ENCODE measurements at regions not wholly inside any gene's neighbourhood (a gene's known extent, or its start where the extent isn't known, plus 50 kb on each side); places are given as distances from the start of the nearest gene placed in this dataset.

DNA sequence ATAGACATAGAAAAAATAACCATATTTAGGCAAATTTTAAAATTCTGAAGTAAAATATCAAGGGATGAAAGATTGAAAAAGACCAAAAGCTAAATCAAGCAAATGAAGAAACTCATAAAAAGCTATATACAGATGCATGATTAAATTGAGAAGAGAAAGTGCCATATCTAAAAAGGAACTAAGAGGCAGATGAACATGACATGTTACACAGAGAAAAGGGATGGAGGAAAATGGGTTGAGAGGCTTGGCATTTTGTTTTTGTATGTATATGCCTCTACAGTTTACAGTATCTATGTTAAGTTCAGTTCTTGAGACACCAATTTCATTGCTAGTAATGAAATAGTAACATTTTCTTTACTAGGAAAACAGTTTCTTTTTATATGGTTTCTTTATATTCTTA lies 1507.4 kb upstream of the SPRY2 start:
- Histone ChIP-seq H4K91ac (ENCODE audit: low read depth, low read length, poor library complexity) (no peak overlapping the region), H2BK15ac (ENCODE audit: low read length) (no peak overlapping the region), H3K14ac (ENCODE audit: low read length) (no peak overlapping the region), H2AFZ (ENCODE audit: low read length) (no peak overlapping the region), H3K4me3 (ENCODE audit: low read length in 2 of 2) (no peak overlapping the region), H3K36me3 (replicated peaks in 1 of 2; ENCODE audit: control insufficient read depth in 2 of 2, insufficient read depth in 2 of 2, low read length in 2 of 2) (no peaks in the 10 kb centered on the region), H3K4me2 (ENCODE audit: insufficient read depth, low read length, poor library complexity, severe bottlenecking) (no peak overlapping the region), H2BK12ac (ENCODE audit: low read length) (no peak overlapping the region), H3K18ac (ENCODE audit: low read length) (no peak overlapping the region), H3K9me3 (replicated peaks in 1 of 2; ENCODE audit: control insufficient read depth in 2 of 2, insufficient read depth in 1 of 2, low read depth in 1 of 2, low read length in 2 of 2) (no peaks in the 10 kb centered on the region), H3K4ac (ENCODE audit: low read length) (no peak overlapping the region), H2BK5ac (ENCODE audit: low read length) (no peak overlapping the region), H3K79me1 (ENCODE audit: low read depth, low read length) (no peaks in the 10 kb centered on the region), H4K8ac (ENCODE audit: low read depth, low read length) (no peak overlapping the region), H2AK5ac (ENCODE audit: low read depth, low read length) (no peak overlapping the region), H3K27ac (replicated peaks; ENCODE audit: low read length) (no peak overlapping the region), H3K9ac (ENCODE audit: low read depth, low read length, poor library complexity) (no peak overlapping the region), H3K27me3 (ENCODE audit: control insufficient read depth in 3 of 3, insufficient read depth in 3 of 3, low read depth in 1 of 3, low read length in 3 of 3) (no peaks in the 10 kb centered on the region), H3K23ac (ENCODE audit: low read depth, low read length, poor library complexity) (no peak overlapping the region), H2BK120ac (ENCODE audit: low read depth, low read length) (no peak overlapping the region), H3K4me1 (ENCODE audit: control insufficient read depth in 2 of 2, insufficient read depth in 1 of 2, low read depth in 1 of 2, low read length in 2 of 2) (no peaks in the 10 kb centered on the region)
- DNase-seq (ENCODE audit: low spot score): no peak

DNA sequence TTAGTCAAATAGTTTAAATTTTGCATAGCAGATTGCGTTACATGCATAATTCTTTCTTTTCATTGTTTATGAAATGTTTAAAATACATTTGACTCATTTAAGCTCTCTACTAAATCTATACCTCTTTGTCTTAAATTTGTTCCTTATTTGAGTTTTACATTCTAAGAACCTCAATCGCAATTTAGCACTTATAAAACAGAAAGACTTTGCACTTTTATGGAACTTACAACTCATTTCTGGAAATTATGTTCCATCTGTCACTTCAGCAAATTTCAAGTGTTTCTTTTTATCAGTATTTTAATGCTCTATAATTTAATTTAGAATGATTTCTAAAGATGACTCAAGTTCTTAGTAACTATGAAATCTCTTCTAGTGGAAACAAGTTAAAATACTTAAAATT lies 1505.8 kb upstream of the SPRY2 start:
- H3K4me1 ChIP-seq (ENCODE audit: control insufficient read depth in 2 of 2, insufficient read depth in 1 of 2, low read depth in 1 of 2, low read length in 2 of 2): no peaks in the 10 kb centered on the region
- no peak overlapping the region for H4K91ac ChIP-seq (ENCODE audit: low read depth, low read length, poor library complexity)
- DNase-seq (ENCODE audit: low spot score): no peak
- H3K18ac ChIP-seq (ENCODE audit: low read length): no peak overlapping the region
- H2BK12ac ChIP-seq (ENCODE audit: low read length): no peak overlapping the region
- H3K14ac ChIP-seq (ENCODE audit: low read length): no peak overlapping the region
- H2AK5ac ChIP-seq (ENCODE audit: low read depth, low read length): no peak overlapping the region
- no peak overlapping the region for H3K4ac ChIP-seq (ENCODE audit: low read length)
- no peaks in the 10 kb centered on the region for H3K79me1 ChIP-seq (ENCODE audit: low read depth, low read length)
- H3K27ac ChIP-seq (replicated peaks; ENCODE audit: low read length): no peak overlapping the region
- no peak overlapping the region for H2BK120ac ChIP-seq (ENCODE audit: low read depth, low read length)
- no peaks in the 10 kb centered on the region for H3K9me3 ChIP-seq (replicated peaks in 1 of 2; ENCODE audit: control insufficient read depth in 2 of 2, insufficient read depth in 1 of 2, low read depth in 1 of 2, low read length in 2 of 2)
- H2BK15ac ChIP-seq (ENCODE audit: low read length): no peak overlapping the region
- no peak overlapping the region for H3K4me2 ChIP-seq (ENCODE audit: insufficient read depth, low read length, poor library complexity, severe bottlenecking)
- no peak overlapping the region for H3K9ac ChIP-seq (ENCODE audit: low read depth, low read length, poor library complexity)
- no peaks in the 10 kb centered on the region for H3K27me3 ChIP-seq (ENCODE audit: control insufficient read depth in 3 of 3, insufficient read depth in 3 of 3, low read depth in 1 of 3, low read length in 3 of 3)
- no peak overlapping the region for H2AFZ ChIP-seq (ENCODE audit: low read length)
- H4K8ac ChIP-seq (ENCODE audit: low read depth, low read length): no peak overlapping the region
- WGBS, 2 donors (ENCODE audit: extremely low coverage in 2 of 2, insufficient read length in 2 of 2, insufficient replicate concordance in 1 of 2): no CpG with 5 or more reads among the region's 2 CpGs
- no peaks in the 10 kb centered on the region for H3K36me3 ChIP-seq (replicated peaks in 1 of 2; ENCODE audit: control insufficient read depth in 2 of 2, insufficient read depth in 2 of 2, low read length in 2 of 2)
- H3K23ac ChIP-seq (ENCODE audit: low read depth, low read length, poor library complexity): no peak overlapping the region
- H2BK5ac ChIP-seq (ENCODE audit: low read length): no peak overlapping the region
- H3K4me3 ChIP-seq (ENCODE audit: low read length in 2 of 2): no peak overlapping the region

DNA sequence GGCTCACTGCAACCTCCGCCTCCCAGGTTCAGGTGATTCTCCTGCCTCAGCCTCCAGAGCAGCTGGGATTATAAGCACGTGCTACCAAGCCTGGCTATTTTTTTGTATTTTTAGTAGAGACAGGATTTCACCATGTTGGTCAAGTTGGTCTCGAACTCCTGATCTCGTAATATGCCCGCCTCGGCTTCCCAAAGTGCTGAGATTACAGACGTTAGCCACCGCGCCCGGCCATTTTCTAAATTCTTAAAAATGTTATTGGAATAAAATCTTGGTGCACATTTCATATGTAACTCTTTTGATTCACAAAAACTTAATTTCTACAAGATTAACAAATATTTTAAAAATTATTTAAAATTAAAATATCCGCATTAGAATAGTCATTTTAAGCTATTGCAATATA lies 1480.3 kb upstream of the SPRY2 start:
- Histone ChIP-seq H3K36me3 (replicated peaks in 1 of 2; ENCODE audit: control insufficient read depth in 2 of 2, insufficient read depth in 2 of 2, low read length in 2 of 2) (no peaks in the 10 kb centered on the region), H4K91ac (ENCODE audit: low read depth, low read length, poor library complexity) (no peak overlapping the region), H3K27ac (replicated peaks; ENCODE audit: low read length) (no peak overlapping the region), H3K4me3 (ENCODE audit: low read length in 2 of 2) (no peak overlapping the region), H3K27me3 (ENCODE audit: control insufficient read depth in 3 of 3, insufficient read depth in 3 of 3, low read depth in 1 of 3, low read length in 3 of 3) (no peaks in the 10 kb centered on the region), H3K4me2 (ENCODE audit: insufficient read depth, low read length, poor library complexity, severe bottlenecking) (no peak overlapping the region), H2BK15ac (ENCODE audit: low read length) (no peak overlapping the region), H2BK5ac (ENCODE audit: low read length) (no peak overlapping the region), H3K14ac (ENCODE audit: low read length) (no peak overlapping the region), H2AFZ (ENCODE audit: low read length) (no peak overlapping the region), H4K8ac (ENCODE audit: low read depth, low read length) (no peak overlapping the region), H3K4me1 (ENCODE audit: control insufficient read depth in 2 of 2, insufficient read depth in 1 of 2, low read depth in 1 of 2, low read length in 2 of 2) (no peaks in the 10 kb centered on the region), H3K79me1 (ENCODE audit: low read depth, low read length) (no peaks in the 10 kb centered on the region), H2BK12ac (ENCODE audit: low read length) (no peak overlapping the region), H3K9ac (ENCODE audit: low read depth, low read length, poor library complexity) (no peak overlapping the region), H3K9me3 (replicated peaks in 1 of 2; ENCODE audit: control insufficient read depth in 2 of 2, insufficient read depth in 1 of 2, low read depth in 1 of 2, low read length in 2 of 2) (peaks cover 0 to 3% of the 10 kb centered on the region in 2 donors), H3K18ac (ENCODE audit: low read length) (no peak overlapping the region), H2AK5ac (ENCODE audit: low read depth, low read length) (no peak overlapping the region), H3K23ac (ENCODE audit: low read depth, low read length, poor library complexity) (no peak overlapping the region), H2BK120ac (ENCODE audit: low read depth, low read length) (no peak overlapping the region), H3K4ac (ENCODE audit: low read length) (no peak overlapping the region)
- no CpG with 5 or more reads among the region's 11 CpGs for WGBS, 2 donors (ENCODE audit: extremely low coverage in 2 of 2, insufficient read length in 2 of 2, insufficient replicate concordance in 1 of 2)
- no peak for DNase-seq (ENCODE audit: low spot score)

DNA sequence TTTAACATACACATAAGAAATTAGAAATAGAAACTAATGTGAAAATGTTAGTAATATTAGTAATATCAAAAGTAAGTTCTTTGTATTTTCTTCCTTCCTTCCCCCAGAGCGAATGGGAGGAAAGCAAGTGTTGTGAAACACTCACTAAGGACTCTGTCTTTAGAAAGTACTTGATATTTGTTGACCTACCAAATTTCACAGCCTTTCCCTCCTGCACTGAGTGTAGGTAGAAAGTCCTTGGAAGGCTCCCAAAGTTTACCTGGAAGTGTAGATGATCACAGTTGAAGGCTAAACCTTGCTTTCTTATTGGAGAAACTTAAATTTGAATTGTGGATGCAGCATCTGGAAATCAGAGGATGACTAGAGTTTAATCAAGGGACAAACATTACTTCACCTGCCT lies 1459.5 kb upstream of the SPRY2 start:
- Histone ChIP-seq H3K23ac (ENCODE audit: low read depth, low read length, poor library complexity) (no peak overlapping the region), H2BK120ac (ENCODE audit: low read depth, low read length) (no peak overlapping the region), H3K14ac (ENCODE audit: low read length) (no peak overlapping the region), H2BK12ac (ENCODE audit: low read length) (no peak overlapping the region), H3K79me1 (ENCODE audit: low read depth, low read length) (no peaks in the 10 kb centered on the region), H3K36me3 (replicated peaks in 1 of 2; ENCODE audit: control insufficient read depth in 2 of 2, insufficient read depth in 2 of 2, low read length in 2 of 2) (no peaks in the 10 kb centered on the region), H3K27me3 (ENCODE audit: control insufficient read depth in 3 of 3, insufficient read depth in 3 of 3, low read depth in 1 of 3, low read length in 3 of 3) (no peaks in the 10 kb centered on the region), H3K4ac (ENCODE audit: low read length) (no peak overlapping the region), H3K4me3 (ENCODE audit: low read length in 2 of 2) (no peak overlapping the region), H4K91ac (ENCODE audit: low read depth, low read length, poor library complexity) (no peak overlapping the region), H3K27ac (replicated peaks; ENCODE audit: low read length) (no peak overlapping the region), H2BK5ac (ENCODE audit: low read length) (no peak overlapping the region), H3K4me2 (ENCODE audit: insufficient read depth, low read length, poor library complexity, severe bottlenecking) (no peak overlapping the region), H3K18ac (ENCODE audit: low read length) (no peak overlapping the region), H2BK15ac (ENCODE audit: low read length) (no peak overlapping the region), H2AFZ (ENCODE audit: low read length) (no peak overlapping the region), H3K9me3 (replicated peaks in 1 of 2; ENCODE audit: control insufficient read depth in 2 of 2, insufficient read depth in 1 of 2, low read depth in 1 of 2, low read length in 2 of 2) (no peaks in the 10 kb centered on the region), H2AK5ac (ENCODE audit: low read depth, low read length) (no peak overlapping the region), H3K9ac (ENCODE audit: low read depth, low read length, poor library complexity) (no peak overlapping the region), H3K4me1 (ENCODE audit: control insufficient read depth in 2 of 2, insufficient read depth in 1 of 2, low read depth in 1 of 2, low read length in 2 of 2) (no peaks in the 10 kb centered on the region), H4K8ac (ENCODE audit: low read depth, low read length) (no peak overlapping the region)
- no peak for DNase-seq (ENCODE audit: low spot score)
- no CpG with 5 or more reads among the region's 1 CpG for WGBS, 2 donors (ENCODE audit: extremely low coverage in 2 of 2, insufficient read length in 2 of 2, insufficient replicate concordance in 1 of 2)

All from neuronal stem cell (in vitro differentiated cells).